Gastroesophageal sphincter (tissue), 4 donors: ENCODE measurements at regions not wholly inside any gene's neighbourhood (a gene's known extent, or its start where the extent isn't known, plus 50 kb on each side); places are given as distances from the start of the nearest gene placed in this dataset.

ENCODE experiments used
- ATAC-seq: fragments of 150-250 bp; one replicate; pipeline ENCODE4 v1.9.1; 2016; ENCODE audit warnings: mild to moderate bottlenecking, moderate library complexity
- H3K27ac ChIP-seq, 4 donors: fragments of 200-600 bp; sonication (generic) in 3 of 4; 1 replicate in 3 of 4; 2 replicates in 1 of 4; pipeline ENCODE4 v1.5.1; 2016 to 2019
- H3K27me3 ChIP-seq: fragments of 200-600 bp; sonication (generic); one replicate; pipeline ENCODE4 v1.5.1; 2019
- H3K36me3 ChIP-seq, 2 donors: fragments of 200-600 bp; sonication (generic); one replicate each; pipeline ENCODE4 v1.5.1; 2019; ENCODE audit warnings: control low read depth in 1 of 2
- H3K4me1 ChIP-seq, 3 donors: fragments of 200-600 bp; sonication (generic); 1 replicate in 2 of 3; 2 replicates in 1 of 3; pipeline ENCODE4 v1.5.1; 2016 to 2019; ENCODE audit warnings: control low read depth in 2 of 3
- H3K4me3 ChIP-seq, 2 donors: fragments of 200-600 bp; sonication (generic); one replicate each; pipeline ENCODE4 v1.5.1; 2019; ENCODE audit warnings: mild to moderate bottlenecking in 1 of 2, moderate library complexity in 1 of 2
- H3K9me3 ChIP-seq, 3 donors: fragments of 200-600 bp; sonication (generic); one replicate each; pipeline ENCODE4 v1.5.1; 2017 to 2019; ENCODE audit warnings: control low read depth in 2 of 3
- EP300 ChIP-seq: sonication (generic); formaldehyde crosslinking; IDR thresholded peaks from one replicate; pipeline ENCODE4 v1.6.1; 2017; ENCODE audit warnings: antibody characterized with exemption, mild to moderate bottlenecking
- POLR2A ChIP-seq, 2 donors: fragments of 450-650 bp; IDR thresholded peaks; one replicate each; pipeline ENCODE4 v1.6.1; 2017; ENCODE audit warnings: antibody characterized with exemption in 2 of 2, mild to moderate bottlenecking in 2 of 2, moderate library complexity in 1 of 2
- POLR2AphosphoS5 ChIP-seq: sonication (generic); formaldehyde crosslinking; IDR thresholded peaks from one replicate; pipeline ENCODE4 v1.6.1; 2017; ENCODE audit warnings: antibody characterized with exemption
- WGBS, 2 donors: methylation state at CpG; one replicate each; pipeline ENCODE4 v1.1.5; 2018; ENCODE audit warnings: low coverage in 1 of 2; 5-methylcytosine and 5-hydroxymethylcytosine counted together
- TF ChIP-seq, protein P1 (sequence below), 4 experiments: fragments of 200-600 bp in 2 of 4; fragments of 450-650 bp in 2 of 4; sonication (generic) in 1 of 4; IDR thresholded peaks; one replicate each; pipeline ENCODE4 v1.5.1; 2017 to 2019; ENCODE audit warnings: antibody characterized with exemption in 4 of 4, mild to moderate bottlenecking in 2 of 4, moderate library complexity in 2 of 4

DNA sequence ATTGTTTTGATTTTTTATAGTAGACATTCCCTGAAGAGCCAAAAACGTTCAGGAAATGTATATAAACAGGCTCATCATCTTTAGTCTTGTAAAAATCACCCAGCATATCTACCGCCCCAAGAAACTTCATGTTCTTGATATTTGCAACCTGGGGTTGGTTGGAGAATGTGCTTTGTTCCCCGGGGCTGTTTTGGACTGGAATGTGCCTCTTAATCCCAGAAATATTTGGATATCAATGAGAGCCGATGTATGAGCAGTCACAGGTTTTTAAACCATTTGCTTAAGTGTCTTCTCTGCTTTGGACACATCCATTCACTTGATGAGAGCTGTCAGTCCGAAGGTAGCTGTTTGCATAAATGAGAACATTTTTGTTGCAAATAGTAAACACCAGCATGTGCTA, 449.7 kb downstream of the PCDH7 start:
- Histone ChIP-seq H3K36me3 (no peaks in the 10 kb centered on the region), H3K27ac (no peak overlapping the region), H3K27me3 (no peaks in the 10 kb centered on the region), H3K9me3 (no peaks in the 10 kb centered on the region), H3K4me1 (no peaks in the 10 kb centered on the region), H3K4me3 (no peak overlapping the region)
- TF ChIP-seq POLR2A (IDR thresholded peaks at IDR 0.05) (no peak), EP300 (no peak), POLR2AphosphoS5 (no peak)
- TF ChIP-seq, protein P1, sequence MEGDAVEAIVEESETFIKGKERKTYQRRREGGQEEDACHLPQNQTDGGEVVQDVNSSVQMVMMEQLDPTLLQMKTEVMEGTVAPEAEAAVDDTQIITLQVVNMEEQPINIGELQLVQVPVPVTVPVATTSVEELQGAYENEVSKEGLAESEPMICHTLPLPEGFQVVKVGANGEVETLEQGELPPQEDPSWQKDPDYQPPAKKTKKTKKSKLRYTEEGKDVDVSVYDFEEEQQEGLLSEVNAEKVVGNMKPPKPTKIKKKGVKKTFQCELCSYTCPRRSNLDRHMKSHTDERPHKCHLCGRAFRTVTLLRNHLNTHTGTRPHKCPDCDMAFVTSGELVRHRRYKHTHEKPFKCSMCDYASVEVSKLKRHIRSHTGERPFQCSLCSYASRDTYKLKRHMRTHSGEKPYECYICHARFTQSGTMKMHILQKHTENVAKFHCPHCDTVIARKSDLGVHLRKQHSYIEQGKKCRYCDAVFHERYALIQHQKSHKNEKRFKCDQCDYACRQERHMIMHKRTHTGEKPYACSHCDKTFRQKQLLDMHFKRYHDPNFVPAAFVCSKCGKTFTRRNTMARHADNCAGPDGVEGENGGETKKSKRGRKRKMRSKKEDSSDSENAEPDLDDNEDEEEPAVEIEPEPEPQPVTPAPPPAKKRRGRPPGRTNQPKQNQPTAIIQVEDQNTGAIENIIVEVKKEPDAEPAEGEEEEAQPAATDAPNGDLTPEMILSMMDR (IDR thresholded peaks at IDR 0.05), result no peak
- WGBS, 2 donors, result 44 to 49% methylated on average over 4 to 5 of the region's 5 CpGs
- no peak for ATAC-seq

DNA sequence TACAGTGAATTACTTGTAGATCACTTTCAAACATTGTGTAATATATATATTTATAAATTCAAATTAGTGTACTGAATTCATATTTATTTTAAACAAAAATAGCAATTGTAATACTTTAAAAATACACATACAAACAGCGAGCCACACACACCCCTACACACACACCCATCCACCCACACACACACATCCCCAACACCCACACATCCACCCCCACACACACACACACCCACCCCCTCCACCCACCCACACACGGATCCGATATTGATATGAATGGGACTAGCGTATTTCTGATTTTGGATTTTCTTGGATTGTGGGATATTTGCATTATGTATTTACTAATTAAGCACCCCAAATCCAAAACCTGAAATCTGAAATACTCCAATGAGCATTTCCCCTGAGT, 451.2 kb downstream of the PCDH7 start:
- 94 to 98% methylated on average over 4 of the region's 4 CpGs for WGBS, 2 donors
- no peaks in the 10 kb centered on the region for H3K36me3 ChIP-seq
- ATAC-seq, result no peak

DNA sequence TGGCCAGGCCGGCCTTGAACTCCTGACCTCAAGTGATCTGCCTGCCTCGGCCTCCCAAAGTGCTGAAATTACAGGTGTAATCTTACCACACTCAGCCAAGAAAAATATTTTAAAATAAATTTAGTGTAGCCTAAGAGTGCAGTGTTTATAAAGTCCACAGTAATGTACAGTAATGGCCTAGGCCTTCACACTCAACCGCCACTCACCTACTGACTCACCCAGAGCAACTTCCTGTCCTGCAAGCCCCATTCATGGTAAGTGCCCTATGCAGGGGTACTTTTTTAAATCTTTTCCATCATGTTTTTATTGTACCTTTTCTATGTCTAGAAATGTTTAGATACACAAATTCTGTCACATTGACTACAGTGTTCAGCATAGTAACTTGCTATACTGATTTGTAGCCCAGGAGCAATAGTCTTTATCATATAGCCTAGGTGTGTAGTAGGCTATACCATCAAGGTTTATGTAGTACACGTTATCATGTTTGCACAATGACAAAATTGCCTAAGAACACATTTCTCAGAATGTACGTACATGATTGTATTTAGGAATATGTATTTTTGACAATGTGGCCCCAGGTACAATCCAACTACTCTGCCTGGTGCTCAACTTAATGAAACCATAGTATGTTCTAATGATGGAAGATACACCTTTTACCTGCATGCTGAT, 455.2 kb downstream of the PCDH7 start:
- H3K9me3 ChIP-seq, result no peaks in the 10 kb centered on the region
- no peaks in the 10 kb centered on the region for H3K4me1 ChIP-seq
- ATAC-seq, result no peak
- no peaks in the 10 kb centered on the region for H3K36me3 ChIP-seq
- H3K27ac ChIP-seq, result no peak overlapping the region
- TF ChIP-seq POLR2AphosphoS5 (no peak), POLR2A (IDR thresholded peaks at IDR 0.05) (no peak), EP300 (no peak)
- TF ChIP-seq, protein P1 (IDR thresholded peaks at IDR 0.05), result no peak
- H3K27me3 ChIP-seq, result no peaks in the 10 kb centered on the region
- H3K4me3 ChIP-seq, result no peak overlapping the region
- 82 to 87% methylated on average over 5 of the region's 5 CpGs for WGBS, 2 donors

More for the DNA sequence above, 451.2 kb downstream of the PCDH7 start:
- no peaks in the 10 kb centered on the region for H3K4me1 ChIP-seq
- TF ChIP-seq, protein P1 (IDR thresholded peaks at IDR 0.05), result no peak
- TF ChIP-seq POLR2AphosphoS5, result no peak
- TF ChIP-seq POLR2A (IDR thresholded peaks at IDR 0.05), result no peak
- no peak for TF ChIP-seq EP300
- H3K4me3 ChIP-seq, result no peak overlapping the region
- no peaks in the 10 kb centered on the region for H3K27me3 ChIP-seq
- no peak overlapping the region for H3K27ac ChIP-seq
- H3K9me3 ChIP-seq, result no peaks in the 10 kb centered on the region

DNA sequence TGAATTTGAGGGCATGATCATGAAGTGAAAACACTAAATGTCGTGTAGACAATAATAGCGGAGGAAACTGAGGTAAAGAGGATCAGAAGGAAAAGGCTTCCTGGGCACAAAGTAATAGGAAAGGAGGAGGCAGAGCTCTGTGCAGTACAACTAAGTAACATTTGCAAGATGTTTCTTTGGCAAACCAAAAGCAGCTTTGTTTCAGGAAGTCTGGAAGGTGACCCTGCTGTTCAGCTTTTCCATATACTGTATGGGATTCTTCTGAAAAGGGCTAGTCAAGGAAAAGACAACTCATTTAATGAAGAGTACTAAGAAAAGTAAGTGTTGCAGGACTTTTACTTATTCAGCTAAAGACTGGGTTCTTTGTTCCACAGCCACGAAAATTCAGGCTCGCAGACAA, 463.1 kb downstream of the PCDH7 start:
- Histone ChIP-seq H3K4me3 (no peak overlapping the region), H3K27ac (no peak overlapping the region), H3K4me1 (no peaks in the 10 kb centered on the region), H3K27me3 (no peaks in the 10 kb centered on the region), H3K9me3 (peaks cover 0 to 8% (median 0%) of the 10 kb centered on the region in 3 donors), H3K36me3 (no peaks in the 10 kb centered on the region)
- 79 to 81% methylated on average over 4 of the region's 4 CpGs for WGBS, 2 donors
- no peak for ATAC-seq
- TF ChIP-seq, protein P1 (IDR thresholded peaks at IDR 0.05), result no peak
- no peak for TF ChIP-seq POLR2AphosphoS5
- no peak for TF ChIP-seq EP300
- no peak for TF ChIP-seq POLR2A (IDR thresholded peaks at IDR 0.05)

DNA sequence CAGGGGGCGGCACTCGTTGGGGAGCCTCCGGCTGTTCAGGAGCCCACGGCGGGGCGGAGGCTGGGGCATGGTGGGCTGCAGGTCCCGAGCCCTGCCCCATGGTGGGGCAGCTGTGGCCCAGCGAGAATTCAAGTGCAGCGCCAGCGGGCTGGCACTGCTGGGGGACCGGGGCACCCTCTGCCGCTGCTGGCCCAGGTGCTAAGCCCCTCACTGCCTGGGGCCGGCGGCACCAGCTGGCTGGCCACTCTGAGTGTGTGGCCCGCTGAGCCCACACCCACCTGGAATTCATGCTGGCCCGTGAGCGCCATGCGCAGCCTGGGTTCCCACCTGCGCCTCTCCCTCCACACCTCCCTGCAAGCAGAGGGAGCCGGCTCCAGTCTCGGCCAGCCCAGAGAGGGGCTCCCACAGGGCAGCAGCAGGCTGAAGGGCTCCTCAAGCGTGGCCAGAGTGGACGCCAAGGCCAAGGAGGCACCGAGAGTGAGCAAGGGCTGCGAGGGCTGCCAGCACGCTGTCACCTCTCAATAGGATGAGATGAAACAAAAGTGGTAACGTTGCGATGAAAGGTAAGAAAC, 464.9 kb downstream of the PCDH7 start:
- TF ChIP-seq EP300 (no peak), POLR2A (IDR thresholded peaks at IDR 0.05) (no peak), POLR2AphosphoS5 (no peak)
- TF ChIP-seq, protein P1 (IDR thresholded peaks at IDR 0.05), result no peak

More for the DNA sequence above, 464.9 kb downstream of the PCDH7 start:
- no peak for ATAC-seq
- no peak overlapping the region for H3K27ac ChIP-seq
- WGBS, 2 donors, result 72% methylated on average over 7 of the region's 28 CpGs; no CpG with 5 or more reads in 1 of the 2 donors
- H3K4me1 ChIP-seq, result no peaks in the 10 kb centered on the region
- H3K36me3 ChIP-seq, result no peaks in the 10 kb centered on the region
- H3K9me3 ChIP-seq, result peaks cover 0 to 8% (median 0%) of the 10 kb centered on the region in 3 donors
- H3K27me3 ChIP-seq, result no peaks in the 10 kb centered on the region
- H3K4me3 ChIP-seq, result no peak overlapping the region
